Thyroid gland (tissue), 4 donors: ENCODE measurements at regions not wholly inside any gene's neighbourhood (a gene's known extent, or its start where the extent isn't known, plus 50 kb on each side); places are given as distances from the start of the nearest gene placed in this dataset.

Experiments
- POLR2A ChIP-seq, 2 donors: fragments of 450-650 bp; IDR thresholded peaks; one replicate each; pipeline ENCODE4 v1.6.1; 2017; ENCODE audit warnings: antibody characterized with exemption in 2 of 2, mild to moderate bottlenecking in 2 of 2, moderate library complexity in 1 of 2
- TF ChIP-seq, protein P1 (sequence below), 6 experiments: fragments of 200-600 bp in 3 of 6; fragments of 450-650 bp in 3 of 6; sonication (generic) in 3 of 6; IDR thresholded peaks; one replicate each; pipeline ENCODE4 v1.5.1; 2016 to 2019; ENCODE audit warnings: antibody characterized with exemption in 6 of 6, mild to moderate bottlenecking in 2 of 6, inconsistent platforms in 1 of 6, moderate library complexity in 1 of 6

DNA sequence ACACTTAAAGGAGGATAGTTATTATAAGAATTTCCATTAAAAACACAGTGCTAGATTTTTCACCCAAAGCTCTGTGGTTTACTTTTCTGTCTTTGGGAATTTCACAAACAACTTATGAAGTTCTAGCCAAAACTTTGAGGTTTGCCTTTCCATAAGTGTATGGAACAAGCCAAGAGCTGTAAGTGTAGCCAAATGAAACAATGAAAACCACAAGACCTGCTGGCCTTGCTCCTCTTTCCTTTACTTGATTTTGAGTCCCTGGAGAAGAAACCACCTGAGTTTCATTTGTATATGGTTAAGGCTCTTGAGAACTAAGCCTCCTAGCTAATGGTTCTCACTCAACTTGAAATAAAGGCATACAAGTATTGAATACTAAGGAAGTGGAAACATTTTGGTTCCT is 365.3 kb upstream of the EPHA3 start:
- TF ChIP-seq, protein P1, sequence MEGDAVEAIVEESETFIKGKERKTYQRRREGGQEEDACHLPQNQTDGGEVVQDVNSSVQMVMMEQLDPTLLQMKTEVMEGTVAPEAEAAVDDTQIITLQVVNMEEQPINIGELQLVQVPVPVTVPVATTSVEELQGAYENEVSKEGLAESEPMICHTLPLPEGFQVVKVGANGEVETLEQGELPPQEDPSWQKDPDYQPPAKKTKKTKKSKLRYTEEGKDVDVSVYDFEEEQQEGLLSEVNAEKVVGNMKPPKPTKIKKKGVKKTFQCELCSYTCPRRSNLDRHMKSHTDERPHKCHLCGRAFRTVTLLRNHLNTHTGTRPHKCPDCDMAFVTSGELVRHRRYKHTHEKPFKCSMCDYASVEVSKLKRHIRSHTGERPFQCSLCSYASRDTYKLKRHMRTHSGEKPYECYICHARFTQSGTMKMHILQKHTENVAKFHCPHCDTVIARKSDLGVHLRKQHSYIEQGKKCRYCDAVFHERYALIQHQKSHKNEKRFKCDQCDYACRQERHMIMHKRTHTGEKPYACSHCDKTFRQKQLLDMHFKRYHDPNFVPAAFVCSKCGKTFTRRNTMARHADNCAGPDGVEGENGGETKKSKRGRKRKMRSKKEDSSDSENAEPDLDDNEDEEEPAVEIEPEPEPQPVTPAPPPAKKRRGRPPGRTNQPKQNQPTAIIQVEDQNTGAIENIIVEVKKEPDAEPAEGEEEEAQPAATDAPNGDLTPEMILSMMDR (IDR thresholded peaks at IDR 0.05): no peak
- no peak for TF ChIP-seq POLR2A (IDR thresholded peaks at IDR 0.05)
